OCI-LY1 (cell line): ENCODE measurements at regions not wholly inside any gene's neighbourhood (a gene's known extent, or its start where the extent isn't known, plus 50 kb on each side); places are given as distances from the start of the nearest gene placed in this dataset.
"Not testable (repeated sequence)": the region's sequence is repeated elsewhere in the genome, so short reads cannot be mapped to it uniquely, and the experiment has no call there.

ENCODE experiments used
- H2AFZ ChIP-seq: fragments of 200-600 bp; sonication (generic), shearing (Covaris generic); 2 replicates; pipeline ENCODE4 v1.6.0; 2014; ENCODE audit warnings: antibody characterized with exemption, mild to moderate bottlenecking, low read length
- H3F3A ChIP-seq: fragments of 200-600 bp; sonication (generic), shearing (Covaris generic); 2 replicates; pipeline ENCODE4 v1.6.0; 2014; ENCODE audit warnings: mild to moderate bottlenecking, antibody characterized with exemption, low read length, moderate library complexity; ENCODE audit not compliant: insufficient read depth
- H3K27ac ChIP-seq: fragments of 200-600 bp; sonication (generic); 2 replicates; pipeline ENCODE4 v1.5.1; 2014; ENCODE audit warnings: low read length, mixed run types, mild to moderate bottlenecking, low read depth; ENCODE audit not compliant: poor library complexity, severe bottlenecking
- H3K27me3 ChIP-seq: fragments of 200-600 bp; sonication (generic); 2 replicates; pipeline ENCODE4 v1.6.0; 2014; ENCODE audit warnings: antibody characterized with exemption, mild to moderate bottlenecking, low read length, moderate library complexity; ENCODE audit not compliant: insufficient read depth
- H3K36me3 ChIP-seq: fragments of 200-600 bp; sonication (generic); 2 replicates; pipeline ENCODE4 v1.6.1; 2014; ENCODE audit warnings: mild to moderate bottlenecking, antibody characterized with exemption, low read length, moderate library complexity, mixed read lengths; ENCODE audit not compliant: insufficient read depth
- H3K4me1 ChIP-seq: fragments of 200-600 bp; sonication (generic); 2 replicates; pipeline ENCODE4 v1.5.1; 2014; ENCODE audit warnings: mild to moderate bottlenecking, low read length, moderate library complexity; ENCODE audit not compliant: insufficient read depth, severe bottlenecking
- H3K4me2 ChIP-seq: fragments of 200-600 bp; sonication (generic), shearing (Covaris generic); 2 replicates; pipeline ENCODE4 v1.6.1; 2014; ENCODE audit warnings: low read length
- H3K4me3 ChIP-seq: fragments of 200-600 bp; sonication (generic); 2 replicates; pipeline ENCODE4 v1.5.1; 2014; ENCODE audit warnings: low read length, low read depth, mild to moderate bottlenecking, mixed read lengths; ENCODE audit not compliant: poor library complexity, severe bottlenecking
- H3K79me2 ChIP-seq: fragments of 200-600 bp; shearing (Covaris generic); 2 replicates; pipeline ENCODE4 v1.6.1; 2016; ENCODE audit warnings: mixed run types, low read length, mixed read lengths; ENCODE audit not compliant: insufficient read depth
- H3K9ac ChIP-seq: fragments of 200-600 bp; sonication (generic), shearing (Covaris generic); 2 replicates; pipeline ENCODE4 v1.6.1; 2014; ENCODE audit warnings: mild to moderate bottlenecking, low read length, mixed read lengths
- H3K9me2 ChIP-seq: fragments of 200-600 bp; sonication (generic), shearing (Covaris generic); 2 replicates; pipeline ENCODE4 v1.6.1; 2014; ENCODE audit warnings: low read depth, mild to moderate bottlenecking, low read length, mixed read lengths
- H3K9me3 ChIP-seq: fragments of 200-600 bp; shearing (Covaris generic); 2 replicates; pipeline ENCODE4 v1.6.1; 2014; ENCODE audit warnings: low read length, mixed read lengths
- H4K20me1 ChIP-seq: fragments of 200-600 bp; sonication (generic), shearing (Covaris generic); 2 replicates; pipeline ENCODE4 v1.6.0; 2016; ENCODE audit warnings: mild to moderate bottlenecking, low read length; ENCODE audit not compliant: insufficient read depth
- EZH2 ChIP-seq: fragments of 200-600 bp; sonication (generic), shearing (Covaris generic); IDR thresholded peaks from 2 replicates; pipeline ENCODE4 v1.8.0; 2017; ENCODE audit warnings: borderline replicate concordance, mixed run types, mild to moderate bottlenecking, antibody characterized with exemption, low read length, moderate library complexity, mixed read lengths
- TF ChIP-seq, protein P1 (sequence below): fragments of 200-600 bp; sonication (generic), shearing (Covaris generic); IDR thresholded peaks from 2 replicates; pipeline ENCODE4 v1.5.1; 2017; ENCODE audit warnings: mild to moderate bottlenecking, antibody characterized with exemption, low read length, moderate library complexity, mixed read lengths

DNA sequence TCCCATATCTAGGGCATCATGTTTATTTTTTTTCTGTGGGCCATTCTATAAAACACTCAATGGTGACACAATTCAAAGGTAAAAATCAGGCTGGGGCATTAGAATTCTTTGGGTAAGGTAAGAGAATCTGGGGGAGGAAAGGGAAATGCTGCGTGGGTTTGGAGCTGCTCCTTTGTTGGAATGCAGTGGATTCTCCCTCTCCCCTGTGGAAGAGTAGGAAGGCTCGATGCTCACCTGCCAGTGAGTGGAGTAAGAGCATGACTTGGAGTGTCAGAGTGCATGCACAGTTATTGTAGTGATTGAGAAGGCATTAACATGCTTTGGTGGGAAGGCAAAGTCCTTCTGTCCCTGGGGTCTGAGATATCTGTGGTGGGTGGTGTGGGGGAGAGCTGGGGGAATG is 280.0 kb downstream of the PDCD6IP start:
- H3K27ac ChIP-seq, result no peak overlapping the region
- H3K9ac ChIP-seq, result no peak overlapping the region
- TF ChIP-seq, protein P1, sequence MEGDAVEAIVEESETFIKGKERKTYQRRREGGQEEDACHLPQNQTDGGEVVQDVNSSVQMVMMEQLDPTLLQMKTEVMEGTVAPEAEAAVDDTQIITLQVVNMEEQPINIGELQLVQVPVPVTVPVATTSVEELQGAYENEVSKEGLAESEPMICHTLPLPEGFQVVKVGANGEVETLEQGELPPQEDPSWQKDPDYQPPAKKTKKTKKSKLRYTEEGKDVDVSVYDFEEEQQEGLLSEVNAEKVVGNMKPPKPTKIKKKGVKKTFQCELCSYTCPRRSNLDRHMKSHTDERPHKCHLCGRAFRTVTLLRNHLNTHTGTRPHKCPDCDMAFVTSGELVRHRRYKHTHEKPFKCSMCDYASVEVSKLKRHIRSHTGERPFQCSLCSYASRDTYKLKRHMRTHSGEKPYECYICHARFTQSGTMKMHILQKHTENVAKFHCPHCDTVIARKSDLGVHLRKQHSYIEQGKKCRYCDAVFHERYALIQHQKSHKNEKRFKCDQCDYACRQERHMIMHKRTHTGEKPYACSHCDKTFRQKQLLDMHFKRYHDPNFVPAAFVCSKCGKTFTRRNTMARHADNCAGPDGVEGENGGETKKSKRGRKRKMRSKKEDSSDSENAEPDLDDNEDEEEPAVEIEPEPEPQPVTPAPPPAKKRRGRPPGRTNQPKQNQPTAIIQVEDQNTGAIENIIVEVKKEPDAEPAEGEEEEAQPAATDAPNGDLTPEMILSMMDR, result no peak
- TF ChIP-seq EZH2, result no peak
- no peaks in the 10 kb centered on the region for H3F3A ChIP-seq
- no peaks in the 10 kb centered on the region for H3K9me3 ChIP-seq
- H3K9me2 ChIP-seq, result no peaks in the 10 kb centered on the region
- H3K4me3 ChIP-seq, result no peak overlapping the region
- H4K20me1 ChIP-seq, result no peaks in the 10 kb centered on the region
- no peak overlapping the region for H3K4me2 ChIP-seq
- no peaks in the 10 kb centered on the region for H3K36me3 ChIP-seq
- H3K27me3 ChIP-seq, result no peaks in the 10 kb centered on the region
- H2AFZ ChIP-seq, result no peak overlapping the region
- H3K4me1 ChIP-seq, result no peaks in the 10 kb centered on the region
- H3K79me2 ChIP-seq, result no peaks in the 10 kb centered on the region

- not testable (repeated sequence) for H4K20me1 ChIP-seq, H3F3A ChIP-seq, H3K36me3 ChIP-seq, H3K79me2 ChIP-seq, H3K4me2 ChIP-seq, H2AFZ ChIP-seq, H3K9me2 ChIP-seq, H3K4me1 ChIP-seq, H3K9ac ChIP-seq, H3K9me3 ChIP-seq, H3K4me3 ChIP-seq, H3K27ac ChIP-seq, H3K27me3 ChIP-seq
Observed at GRCh38 chr3:34079849-34080248, 281.4 kb downstream of the PDCD6IP start.

GRCh38 chr3:34090379-34090778 is 291.9 kb downstream of the PDCD6IP start:
- not testable (repeated sequence) for H3K27me3 ChIP-seq, H3F3A ChIP-seq, H3K9ac ChIP-seq, H4K20me1 ChIP-seq, H3K79me2 ChIP-seq, H3K4me1 ChIP-seq, H3K9me2 ChIP-seq, H2AFZ ChIP-seq, H3K4me2 ChIP-seq, H3K4me3 ChIP-seq, H3K36me3 ChIP-seq, H3K9me3 ChIP-seq, H3K27ac ChIP-seq

DNA sequence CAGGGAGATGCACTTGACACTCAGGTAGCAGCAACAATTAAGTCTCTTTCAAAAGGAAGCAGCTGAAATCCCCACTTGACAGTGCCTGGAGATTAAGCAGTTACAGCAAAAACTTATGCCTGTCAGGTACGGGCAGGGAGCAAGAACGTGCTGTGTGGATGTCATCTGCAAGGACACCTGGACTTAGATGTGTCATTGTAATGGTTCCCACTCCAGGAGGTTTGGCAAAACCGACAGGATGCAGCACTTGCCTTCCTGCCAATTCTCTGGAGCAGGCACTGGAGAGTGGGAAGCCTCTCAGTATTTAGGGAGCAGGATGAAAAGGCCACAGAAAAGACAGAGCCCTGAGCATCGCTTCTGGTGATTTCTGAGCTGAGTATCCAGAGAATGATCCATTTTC is 292.4 kb downstream of the PDCD6IP start:
- Histone ChIP-seq H3K9me3 (no peaks in the 10 kb centered on the region), H3F3A (no peaks in the 10 kb centered on the region), H3K4me1 (no peaks in the 10 kb centered on the region), H3K4me3 (no peak overlapping the region), H4K20me1 (no peaks in the 10 kb centered on the region), H3K27ac (no peak overlapping the region), H3K27me3 (no peaks in the 10 kb centered on the region), H3K36me3 (no peaks in the 10 kb centered on the region), H3K9ac (no peak overlapping the region), H2AFZ (no peak overlapping the region), H3K4me2 (no peak overlapping the region), H3K79me2 (no peaks in the 10 kb centered on the region), H3K9me2 (no peaks in the 10 kb centered on the region)
- TF ChIP-seq, protein P1, result no peak
- no peak for TF ChIP-seq EZH2

GRCh38 chr3:34094280-34094679 is 295.9 kb downstream of the PDCD6IP start:
- not testable (repeated sequence) for H3K27me3 ChIP-seq, H3K9ac ChIP-seq, H3K9me2 ChIP-seq, H3K4me2 ChIP-seq, H3K9me3 ChIP-seq, H3K36me3 ChIP-seq, H2AFZ ChIP-seq, H3K79me2 ChIP-seq, H3F3A ChIP-seq, H4K20me1 ChIP-seq, H3K27ac ChIP-seq, H3K4me1 ChIP-seq, H3K4me3 ChIP-seq
